Spleen (tissue), 11 donors: ENCODE measurements at regions not wholly inside any gene's neighbourhood (a gene's known extent, or its start where the extent isn't known, plus 50 kb on each side); places are given as distances from the start of the nearest gene placed in this dataset.
"Not testable (repeated sequence)": the region's sequence is repeated elsewhere in the genome, so short reads cannot be mapped to it uniquely, and the experiment has no call there.

ENCODE experiments used
- DNase-seq: peaks from one replicate; pipeline ENCODE4 v3.0.0-alpha.2; 2020
- H3K27ac ChIP-seq, 8 donors: fragments of 200-600 bp; sonication (generic) in 7 of 8; 1 replicate in 4 of 8; 2 replicates in 4 of 8; pipeline versions ENCODE4 v1.5.0 to v1.8.0; 2016 to 2021; ENCODE audit warnings: inconsistent platforms in 4 of 8, mild to moderate bottlenecking in 4 of 8, moderate library complexity in 1 of 8
- H3K27me3 ChIP-seq, 7 donors: fragments of 200-600 bp; sonication (generic) in 6 of 7; replicated peaks in 1 of 7; 1 replicate in 4 of 7; 2 replicates in 3 of 7; pipeline versions ENCODE4 v1.5.0 to v1.8.0; 2016 to 2021; ENCODE audit warnings: inconsistent platforms in 3 of 7, mild to moderate bottlenecking in 1 of 7
- H3K36me3 ChIP-seq, 6 donors: fragments of 200-600 bp; sonication (generic) in 5 of 6; 1 replicate in 4 of 6; 2 replicates in 2 of 6; pipeline versions ENCODE4 v1.5.0 to v1.8.0; 2016 to 2021; ENCODE audit warnings: inconsistent platforms in 2 of 6
- H3K4me1 ChIP-seq, 6 donors: fragments of 200-600 bp; sonication (generic) in 5 of 6; 1 replicate in 3 of 6; 2 replicates in 3 of 6; pipeline versions ENCODE4 v1.5.0 to v1.8.0; 2016 to 2021; ENCODE audit warnings: inconsistent platforms in 3 of 6
- H3K4me3 ChIP-seq, 8 donors: fragments of 200-600 bp; sonication (generic) in 7 of 8; 1 replicate in 4 of 8; 2 replicates in 4 of 8; pipeline versions ENCODE4 v1.5.0 to v1.8.0; 2016 to 2021; ENCODE audit warnings: inconsistent platforms in 4 of 8, mild to moderate bottlenecking in 4 of 8, moderate library complexity in 2 of 8
- H3K9me3 ChIP-seq, 8 donors: fragments of 200-600 bp; sonication (generic) in 7 of 8; 1 replicate in 4 of 8; 2 replicates in 4 of 8; pipeline versions ENCODE4 v1.5.0 to v1.8.0; 2016 to 2021; ENCODE audit warnings: inconsistent platforms in 4 of 8
- CTCF ChIP-seq, 11 experiments: fragments of 200-600 bp in 7 of 11; fragments of 450-650 bp in 4 of 11; sonication (generic) in 4 of 11; IDR thresholded peaks in 8 of 11; conservative IDR thresholded peaks in 3 of 11; 1 replicate in 7 of 11; 2 replicates in 4 of 11; pipeline versions ENCODE4 v1.4.0 to v1.8.0; 2016 to 2021; ENCODE audit warnings: antibody characterized with exemption in 11 of 11, inconsistent platforms in 4 of 11, mild to moderate bottlenecking in 1 of 11
- POLR2A ChIP-seq, 3 donors: fragments of 450-650 bp; IDR thresholded peaks; one replicate each; pipeline ENCODE4 v1.5.1; 2017; ENCODE audit warnings: antibody characterized with exemption in 3 of 3, mild to moderate bottlenecking in 1 of 3
- POLR2AphosphoS5 ChIP-seq, 3 donors: sonication (generic); formaldehyde crosslinking; IDR thresholded peaks; one replicate each; pipeline ENCODE4 v1.5.1; 2017; ENCODE audit warnings: antibody characterized with exemption in 3 of 3
- WGBS, 5 donors: extraction: QIAGEN DNeasy Blood & Tissue Kit in 3 of 5; methylation state at CpG; one replicate each; pipeline versions ENCODE4 v1.1.5 to v1.1.7; 2013 to 2018; 5-methylcytosine and 5-hydroxymethylcytosine counted together
- intact Hi-C: fragments of 100-400 bp; cut with DNase I; formaldehyde crosslinking; loops from one replicate; pipeline ENCODE4 v1.15.0; 2023; ENCODE audit warnings: low total_unique reads
- donor health status: healthy with polysubstance abuse.
- donor health status: DM: no; HTN: no; CAD: no; lungs with moderate emphysema.
- donor health status: DM: no; HTN: no; CAD: no.
- donor health status: Bipolar disorder and iron deficiency.
- donor health status: healthy.
- donor health status: DM: no; HTN: no; CAD: no.
- donor health status: DM: yes; HTN: yes; CAD: no.

GRCh38 chr7:45296748-45297147, 139.2 kb downstream of the RAMP3 start:
- no peak overlapping the region for H3K27ac ChIP-seq
- TF ChIP-seq POLR2AphosphoS5 (IDR thresholded peaks at IDR 0.05) (no peak), CTCF (IDR thresholded peaks at IDR 0.05 in 8 of 11, conservative IDR thresholded peaks at IDR 0.05 in 3 of 11) (no peak), POLR2A (IDR thresholded peaks at IDR 0.05) (no peak)
- H3K9me3 ChIP-seq: peaks cover 0 to 11% (median 3%) of the 10 kb centered on the region in 8 donors
- H3K4me1 ChIP-seq: no peaks in the 10 kb centered on the region
- no peak for DNase-seq
- no peak overlapping the region for H3K4me3 ChIP-seq
- H3K36me3 ChIP-seq: no peaks in the 10 kb centered on the region
- peaks cover 0 to 42% (median 0%) of the 10 kb centered on the region in 7 donors for H3K27me3 ChIP-seq
- intact Hi-C loops: no loop called here

DNA sequence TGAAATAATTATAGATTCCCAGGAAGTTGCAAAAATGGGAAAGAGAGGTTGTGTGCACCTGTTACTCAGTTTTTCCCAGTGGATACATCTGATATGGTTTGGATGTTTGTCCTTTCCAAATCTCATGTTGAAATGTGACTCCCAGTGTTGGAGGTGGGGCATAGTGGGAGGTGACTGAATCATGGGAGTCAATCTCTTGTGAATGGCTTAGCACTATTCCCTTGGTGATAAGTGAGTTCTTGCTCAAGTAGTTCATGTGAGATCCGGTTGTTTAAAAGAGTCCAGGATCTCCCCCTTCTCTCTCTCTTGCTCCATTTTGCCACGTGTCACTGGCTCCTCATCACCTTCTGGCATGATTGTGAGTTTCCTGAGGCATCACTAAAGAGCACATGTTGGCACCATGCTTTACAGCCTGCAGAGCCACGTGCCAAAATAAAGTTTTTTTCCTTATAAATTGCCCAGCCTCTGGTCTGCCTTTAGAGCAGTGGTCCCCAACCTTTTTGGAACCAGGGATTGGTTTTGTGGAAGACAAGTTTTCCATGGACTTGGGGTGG, 149.2 kb downstream of the RAMP3 start:
- H3K27me3 ChIP-seq: peaks cover 0 to 4% (median 0%) of the 10 kb centered on the region in 7 donors
- H3K4me3 ChIP-seq: no peak overlapping the region
- H3K36me3 ChIP-seq: no peaks in the 10 kb centered on the region
- peaks cover 0 to 27% (median 22%) of the 10 kb centered on the region in 8 donors for H3K9me3 ChIP-seq
- WGBS, 5 donors: 60 to 71% (median 63%) methylated on average over 3 of the region's 3 CpGs
- intact Hi-C loops: no loop called here
- H3K4me1 ChIP-seq: no peaks in the 10 kb centered on the region
- no peak for DNase-seq
- no peak overlapping the region for H3K27ac ChIP-seq
- no peak for TF ChIP-seq CTCF (IDR thresholded peaks at IDR 0.05 in 8 of 11, conservative IDR thresholded peaks at IDR 0.05 in 3 of 11)
- no peak for TF ChIP-seq POLR2A (IDR thresholded peaks at IDR 0.05)
- no peak for TF ChIP-seq POLR2AphosphoS5 (IDR thresholded peaks at IDR 0.05)

GRCh38 chr7:45311597-45311996, 154.0 kb downstream of the RAMP3 start:
- H3K27ac ChIP-seq: no peak overlapping the region
- WGBS, 5 donors: 81 to 92% (median 83%) methylated on average over 5 of the region's 5 CpGs
- peaks cover 0 to 14% (median 0%) of the 10 kb centered on the region in 7 donors for H3K27me3 ChIP-seq
- no peak for TF ChIP-seq CTCF (IDR thresholded peaks at IDR 0.05 in 8 of 11, conservative IDR thresholded peaks at IDR 0.05 in 3 of 11)
- no peak for TF ChIP-seq POLR2AphosphoS5 (IDR thresholded peaks at IDR 0.05)
- no peak for TF ChIP-seq POLR2A (IDR thresholded peaks at IDR 0.05)
- peaks cover 0 to 41% (median 27%) of the 10 kb centered on the region in 8 donors for H3K9me3 ChIP-seq
- H3K4me3 ChIP-seq: no peak overlapping the region
- no peaks in the 10 kb centered on the region for H3K4me1 ChIP-seq
- no peak for DNase-seq
- intact Hi-C loops: no loop called here
- no peaks in the 10 kb centered on the region for H3K36me3 ChIP-seq

DNA sequence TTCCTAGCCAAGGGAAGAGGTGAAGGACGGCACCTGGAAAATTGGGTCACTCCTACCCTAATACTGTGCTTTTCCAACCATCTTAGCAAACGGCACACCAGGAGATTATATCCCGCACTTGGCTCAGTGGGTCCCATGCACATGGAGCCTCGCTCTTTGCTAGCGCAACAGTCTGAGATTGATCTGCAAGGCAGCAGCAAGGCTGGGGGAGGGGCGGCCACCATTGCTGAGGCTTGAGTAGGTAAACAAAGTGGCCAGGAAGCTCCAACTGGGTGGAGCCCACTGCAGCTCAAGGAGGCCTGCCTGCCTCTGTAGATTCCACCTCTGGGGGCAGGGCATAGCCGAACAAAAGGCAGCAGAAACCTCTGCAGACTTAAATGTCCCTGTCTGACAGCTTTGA, 157.9 kb downstream of the RAMP3 start:
- intact Hi-C loops, H3K36me3 ChIP-seq, H3K27ac ChIP-seq, H3K4me3 ChIP-seq, H3K4me1 ChIP-seq, DNase-seq: not testable (repeated sequence)
- Histone ChIP-seq H3K9me3 (peaks cover 0 to 33% (median 16%) of the 10 kb centered on the region in 8 donors), H3K27me3 (peaks cover 0 to 14% (median 0%) of the 10 kb centered on the region in 7 donors)
- 87 to 96% (median 88%) methylated on average over 7 of the region's 7 CpGs for WGBS, 5 donors
